HG03520 (cell line): ENCODE measurements at regions not wholly inside any gene's neighbourhood (a gene's known extent, or its start where the extent isn't known, plus 50 kb on each side); places are given as distances from the start of the nearest gene placed in this dataset.
"Not testable (repeated sequence)": the region's sequence is repeated elsewhere in the genome, so short reads cannot be mapped to it uniquely, and the experiment has no call there.

ENCODE experiments used
- ATAC-seq: cut with Tn5 transposase; IDR thresholded peaks from one replicate; pipeline ENCODE4 v1.9.1; 2021; ENCODE audit warnings: mild to moderate bottlenecking, moderate library complexity; ENCODE audit not compliant: unreplicated experiment

- no peak for ATAC-seq
Observed at GRCh38 chr1:213751064-213751397, 236.7 kb upstream of the PROX1 start.

GRCh38 chr1:213759359-213760181 lies 228.2 kb upstream of the PROX1 start:
- ATAC-seq: no peak

GRCh38 chr1:213761845-213762407 lies 225.8 kb upstream of the PROX1 start:
- ATAC-seq: no peak

GRCh38 chr1:213767683-213768082 lies 220.1 kb upstream of the PROX1 start:
- no peak for ATAC-seq

GRCh38 chr1:213772128-213773063 lies 215.4 kb upstream of the PROX1 start:
- ATAC-seq: no peak

GRCh38 chr1:213773975-213774374 lies 213.8 kb upstream of the PROX1 start:
- ATAC-seq: no peak

- no peak for ATAC-seq
Observed at GRCh38 chr1:213776969-213777368, 210.8 kb upstream of the PROX1 start.

- no peak for ATAC-seq
Observed at GRCh38 chr1:213779228-213779627, 208.5 kb upstream of the PROX1 start.

GRCh38 chr1:213782941-213783672 lies 204.7 kb upstream of the PROX1 start:
- ATAC-seq: no peak

GRCh38 chr1:213783893-213784292 lies 203.9 kb upstream of the PROX1 start:
- no peak for ATAC-seq

GRCh38 chr1:213786683-213787082 lies 201.1 kb upstream of the PROX1 start:
- ATAC-seq: no peak

- no peak for ATAC-seq
Observed at GRCh38 chr1:213790565-213790964, 197.2 kb upstream of the PROX1 start.

GRCh38 chr1:213793482-213794067 lies 194.2 kb upstream of the PROX1 start:
- ATAC-seq: no peak

- ATAC-seq: no peak
Observed at GRCh38 chr1:213796525-213796924, 191.2 kb upstream of the PROX1 start.

GRCh38 chr1:213808288-213808687 lies 179.5 kb upstream of the PROX1 start:
- ATAC-seq: not testable (repeated sequence)

GRCh38 chr1:213817156-213817555 lies 170.6 kb upstream of the PROX1 start:
- no peak for ATAC-seq

- no peak for ATAC-seq
Observed at GRCh38 chr1:213820362-213821149, 167.2 kb upstream of the PROX1 start.

- no peak for ATAC-seq
Observed at GRCh38 chr1:213821175-213821942, 166.4 kb upstream of the PROX1 start.

- ATAC-seq: no peak
Observed at GRCh38 chr1:213821943-213822334, 165.8 kb upstream of the PROX1 start.
